Hepatocyte (in vitro differentiated cells): ENCODE measurements at regions not wholly inside any gene's neighbourhood (a gene's known extent, or its start where the extent isn't known, plus 50 kb on each side); places are given as distances from the start of the nearest gene placed in this dataset.

Experiments used
- DNase-seq: peaks from one replicate; pipeline ENCODE4 v3.0.0-alpha.2; 2016; ENCODE audit warnings: low spot score
- H2AFZ ChIP-seq: fragments of 200-600 bp; sonication (generic); 2 replicates; pipeline ENCODE4 v1.6.0; 2016; ENCODE audit warnings: antibody characterized with exemption, mild to moderate bottlenecking
- H3K27ac ChIP-seq: fragments of 200-600 bp; sonication (generic); 2 replicates; pipeline ENCODE4 v1.5.1; 2016; ENCODE audit warnings: mild to moderate bottlenecking
- H3K27me3 ChIP-seq: fragments of 200-600 bp; sonication (generic); 2 replicates; pipeline ENCODE4 v1.6.1; 2016
- H3K36me3 ChIP-seq: fragments of 200-600 bp; sonication (generic); replicated peaks from 2 replicates; pipeline ENCODE4 v1.5.1; 2016; ENCODE audit warnings: low read depth; ENCODE audit not compliant: insufficient read depth
- H3K4me1 ChIP-seq: fragments of 200-600 bp; sonication (generic); 2 replicates; pipeline ENCODE4 v1.5.1; 2016; ENCODE audit warnings: mild to moderate bottlenecking, moderate library complexity; ENCODE audit not compliant: insufficient read depth
- H3K4me2 ChIP-seq: fragments of 200-600 bp; sonication (generic); 2 replicates; pipeline ENCODE4 v1.6.0; 2016
- H3K4me3 ChIP-seq: fragments of 200-600 bp; sonication (generic); 2 replicates; pipeline ENCODE4 v1.5.1; 2016; ENCODE audit warnings: mild to moderate bottlenecking
- H3K79me2 ChIP-seq: fragments of 200-600 bp; sonication (generic); 2 replicates; pipeline ENCODE4 v1.6.0; 2017; ENCODE audit warnings: mild to moderate bottlenecking
- H3K9me2 ChIP-seq: fragments of 200-600 bp; sonication (generic); replicated peaks from 2 replicates; pipeline ENCODE4 v1.6.0; 2017; ENCODE audit warnings: mild to moderate bottlenecking; ENCODE audit not compliant: insufficient read depth
- H3K9me3 ChIP-seq: fragments of 200-600 bp; sonication (generic); 2 replicates; pipeline ENCODE4 v1.5.1; 2016; ENCODE audit warnings: low read depth, mild to moderate bottlenecking
- H4K20me1 ChIP-seq: fragments of 200-600 bp; sonication (generic); 2 replicates; pipeline ENCODE4 v1.6.0; 2016; ENCODE audit warnings: mild to moderate bottlenecking; ENCODE audit not compliant: insufficient read depth, poor library complexity, severe bottlenecking
- CTCF ChIP-seq: fragments of 200-600 bp; sonication (generic); IDR thresholded peaks from 2 replicates; pipeline ENCODE4 v1.5.1; 2016; ENCODE audit warnings: antibody characterized with exemption, mild to moderate bottlenecking; ENCODE audit not compliant: poor library complexity
- EZH2 ChIP-seq: fragments of 200-600 bp; sonication (generic); IDR thresholded peaks from 2 replicates; pipeline ENCODE4 v1.6.1; 2016; ENCODE audit warnings: antibody characterized with exemption, mild to moderate bottlenecking, borderline replicate concordance
- EZH2phosphoT487 ChIP-seq: fragments of 200-600 bp; sonication (generic); IDR thresholded peaks from one replicate; pipeline ENCODE4 v1.6.1; 2018; ENCODE audit warnings: antibody characterized with exemption, mild to moderate bottlenecking, low read depth, moderate library complexity; ENCODE audit not compliant: unreplicated experiment, severe bottlenecking
- WGBS: methylation state at CpG from one replicate; pipeline ENCODE4 v1.1.6; 2016; ENCODE audit warnings: low lambda C conversion rate; ENCODE audit errors: missing lambda C conversion rate; 5-methylcytosine and 5-hydroxymethylcytosine counted together

- no peak for DNase-seq
- no peak overlapping the region for H3K4me3 ChIP-seq
- no peak overlapping the region for H2AFZ ChIP-seq
- no peaks in the 10 kb centered on the region for H3K27me3 ChIP-seq
- 92% methylated on average over 7 of the region's 7 CpGs for WGBS
- H3K27ac ChIP-seq = no peak overlapping the region
- TF ChIP-seq EZH2phosphoT487 = no peak
- TF ChIP-seq EZH2 = no peak
- TF ChIP-seq CTCF = no peak
- no peaks in the 10 kb centered on the region for H3K36me3 ChIP-seq
- H3K9me3 ChIP-seq = no peaks in the 10 kb centered on the region
- H4K20me1 ChIP-seq = no peaks in the 10 kb centered on the region
- no peaks in the 10 kb centered on the region for H3K4me1 ChIP-seq
- H3K4me2 ChIP-seq = no peak overlapping the region
- H3K9me2 ChIP-seq = no peaks in the 10 kb centered on the region
- H3K79me2 ChIP-seq = no peaks in the 10 kb centered on the region
Measured at GRCh38 chr5:68627001-68627400, 411.4 kb downstream of the PIK3R1 start.

GRCh38 chr5:68628082-68628814, 412.7 kb downstream of the PIK3R1 start:
- no peaks in the 10 kb centered on the region for H3K79me2 ChIP-seq
- H3K36me3 ChIP-seq = no peaks in the 10 kb centered on the region
- no peaks in the 10 kb centered on the region for H3K9me2 ChIP-seq
- no peaks in the 10 kb centered on the region for H3K4me1 ChIP-seq
- H3K4me3 ChIP-seq = no peak overlapping the region
- H3K4me2 ChIP-seq = no peak overlapping the region
- no peak for DNase-seq
- H4K20me1 ChIP-seq = no peaks in the 10 kb centered on the region
- H3K27me3 ChIP-seq = no peaks in the 10 kb centered on the region
- H3K9me3 ChIP-seq = no peaks in the 10 kb centered on the region
- no peak overlapping the region for H3K27ac ChIP-seq
- WGBS = 85% methylated on average over 5 of the region's 5 CpGs
- no peak for TF ChIP-seq EZH2
- TF ChIP-seq EZH2phosphoT487 = no peak
- no peak overlapping the region for H2AFZ ChIP-seq

- H3K4me3 ChIP-seq = no peak overlapping the region
- no peak overlapping the region for H3K4me2 ChIP-seq
- no peaks in the 10 kb centered on the region for H3K79me2 ChIP-seq
- TF ChIP-seq EZH2phosphoT487 (no peak), EZH2 (no peak), CTCF (no peak)
- no peaks in the 10 kb centered on the region for H3K36me3 ChIP-seq
- H3K9me2 ChIP-seq = no peaks in the 10 kb centered on the region
- no peaks in the 10 kb centered on the region for H3K27me3 ChIP-seq
- WGBS = 100% methylated on average over 1 of the region's 1 CpG
- H4K20me1 ChIP-seq = no peaks in the 10 kb centered on the region
- no peak overlapping the region for H2AFZ ChIP-seq
- no peak for DNase-seq
- H3K27ac ChIP-seq = no peak overlapping the region
- H3K4me1 ChIP-seq = no peaks in the 10 kb centered on the region
- no peaks in the 10 kb centered on the region for H3K9me3 ChIP-seq
Measured at GRCh38 chr5:68630354-68630753, 414.8 kb downstream of the PIK3R1 start.

- H4K20me1 ChIP-seq = no peaks in the 10 kb centered on the region
- 73% methylated on average over 2 of the region's 2 CpGs for WGBS
- H3K9me2 ChIP-seq = no peaks in the 10 kb centered on the region
- TF ChIP-seq EZH2 (no peak), CTCF (no peak), EZH2phosphoT487 (no peak)
- DNase-seq = no peak
- H3K4me3 ChIP-seq = no peak overlapping the region
- no peak overlapping the region for H3K27ac ChIP-seq
- no peak overlapping the region for H2AFZ ChIP-seq
- H3K27me3 ChIP-seq = no peaks in the 10 kb centered on the region
- no peaks in the 10 kb centered on the region for H3K79me2 ChIP-seq
- no peaks in the 10 kb centered on the region for H3K9me3 ChIP-seq
- H3K4me1 ChIP-seq = no peaks in the 10 kb centered on the region
- H3K4me2 ChIP-seq = no peak overlapping the region
- no peaks in the 10 kb centered on the region for H3K36me3 ChIP-seq
Measured at GRCh38 chr5:68631884-68632283, 416.3 kb downstream of the PIK3R1 start.
